Fibroblast of skin of abdomen (primary cell): ENCODE measurements at regions not wholly inside any gene's neighbourhood (a gene's known extent, or its start where the extent isn't known, plus 50 kb on each side); places are given as distances from the start of the nearest gene placed in this dataset.
"Not testable (repeated sequence)": the region's sequence is repeated elsewhere in the genome, so short reads cannot be mapped to it uniquely, and the experiment has no call there.

Source experiments
- DNase-seq: peaks from one replicate; pipeline ENCODE4 v3.0.0-alpha.2; 2013

DNA sequence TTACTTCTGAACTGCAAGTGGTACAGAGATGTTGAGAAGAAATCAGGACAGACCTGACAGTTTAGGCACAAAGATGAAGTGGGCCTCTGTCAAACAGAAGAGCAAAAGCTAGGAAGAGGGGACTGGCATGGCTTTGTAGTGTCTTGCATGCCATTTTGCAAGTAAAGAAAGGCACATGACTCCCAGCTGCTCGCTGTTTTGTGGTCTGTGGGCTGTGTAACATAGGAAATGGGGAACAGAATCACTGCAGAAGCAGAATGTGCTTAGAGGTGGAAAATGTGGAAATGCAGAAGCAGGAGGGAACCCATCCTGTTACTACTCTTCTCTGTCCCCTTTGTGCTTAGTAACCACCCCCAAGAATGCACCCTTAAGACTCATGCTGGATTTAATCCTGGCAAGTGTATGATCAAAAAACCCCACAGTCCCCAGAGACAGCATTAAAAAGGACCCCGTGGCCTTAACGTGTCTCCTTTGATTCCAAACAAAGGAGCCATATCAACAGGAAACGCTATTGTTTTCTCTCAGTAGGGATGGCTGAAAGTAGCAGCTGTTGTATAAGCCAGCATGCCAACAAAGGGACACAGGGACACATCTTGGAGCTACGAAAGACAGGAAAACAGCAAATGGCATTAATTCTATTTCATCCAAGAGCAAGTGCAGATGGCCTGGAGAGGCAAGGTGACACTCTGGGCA is 177.6 kb upstream of the GLRA2 start:
- no peak for DNase-seq

GRCh38 chrX:14347523-14347922 is 181.8 kb upstream of the GLRA2 start:
- no peak for DNase-seq

DNA sequence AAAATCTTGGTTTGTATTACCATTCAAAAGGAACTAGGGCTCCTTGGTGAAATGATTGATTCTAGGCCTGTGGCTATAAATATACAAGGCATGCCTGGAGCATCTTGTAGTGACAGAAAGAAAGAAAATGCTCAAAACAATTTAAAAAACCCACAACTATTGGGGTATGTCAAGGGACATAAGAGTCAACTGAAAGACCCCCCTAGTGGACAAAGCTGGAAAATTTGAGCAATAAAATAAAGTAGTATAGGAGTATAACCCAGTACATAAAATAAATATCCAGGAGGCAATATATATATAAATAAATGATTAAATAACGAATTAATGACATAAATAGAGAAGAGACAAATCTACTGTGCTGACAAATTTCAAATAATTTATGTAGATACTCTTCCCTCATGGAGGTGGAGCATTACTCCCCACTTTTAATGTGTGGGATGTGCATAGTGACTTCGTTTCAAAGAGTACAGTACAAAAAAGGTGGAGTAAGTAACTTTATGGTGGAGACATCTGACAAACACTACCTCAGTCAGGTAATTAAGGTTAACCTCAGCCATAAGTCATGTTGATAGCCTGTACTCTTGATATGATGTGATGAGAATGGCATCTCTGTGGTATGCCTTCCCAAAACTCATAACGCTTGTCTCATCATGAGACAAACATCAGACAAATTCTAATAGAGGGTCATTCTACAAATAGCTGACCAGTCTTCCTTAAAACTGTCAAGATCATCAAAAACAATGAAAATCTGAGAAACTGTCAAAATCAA is 185.0 kb upstream of the GLRA2 start:
- peak; percentile 40 for DNase-seq

GRCh38 chrX:14309431-14309830 is 219.9 kb upstream of the GLRA2 start:
- DNase-seq = no peak

DNA sequence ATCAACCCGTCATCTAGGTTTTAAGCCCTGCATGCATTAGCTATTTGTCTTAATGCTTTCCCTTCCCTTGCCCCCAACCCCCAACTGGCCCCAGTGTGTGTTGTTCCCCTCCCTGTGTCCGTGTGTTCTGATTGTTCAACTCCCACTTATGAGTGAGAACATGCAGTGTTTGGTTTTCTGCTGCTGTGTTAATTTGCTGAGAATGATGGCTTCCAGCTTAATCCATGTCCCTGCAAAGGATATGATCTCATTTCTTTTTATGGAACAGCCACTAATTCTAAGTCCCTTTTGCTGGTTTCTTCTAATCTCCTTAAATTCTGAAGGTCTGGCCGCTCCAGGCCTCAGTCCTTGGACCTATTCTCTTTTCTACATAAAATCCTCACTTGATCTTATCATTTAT is 220.4 kb upstream of the GLRA2 start:
- DNase-seq = not testable (repeated sequence)

- DNase-seq = peak; percentile 49
Observed at GRCh38 chrX:14303891-14304290, 225.4 kb upstream of the GLRA2 start.

GRCh38 chrX:14302561-14302960 is 226.8 kb upstream of the GLRA2 start:
- not testable (repeated sequence) for DNase-seq

GRCh38 chrX:14300376-14300775 is 229.0 kb upstream of the GLRA2 start:
- no peak for DNase-seq

DNA sequence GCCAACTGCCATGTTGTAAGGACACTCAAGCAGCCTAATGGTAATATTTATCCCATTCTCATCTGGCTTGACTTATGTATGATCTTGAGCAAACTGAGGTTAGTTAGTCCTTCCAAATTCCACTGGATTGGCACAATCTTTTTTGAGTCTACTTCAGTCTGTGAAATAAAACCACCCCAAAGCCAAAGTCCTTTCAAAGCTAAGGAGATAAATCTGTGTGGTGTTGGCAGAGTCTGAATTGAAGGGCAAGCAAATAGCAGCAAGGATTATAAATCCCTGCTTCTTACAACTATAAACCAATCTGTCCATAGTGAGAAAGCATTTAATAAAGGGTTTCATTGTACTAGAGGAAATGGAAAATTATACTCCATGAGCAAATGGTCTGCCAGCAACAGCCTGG is 233.9 kb upstream of the GLRA2 start:
- DNase-seq = no peak

DNA sequence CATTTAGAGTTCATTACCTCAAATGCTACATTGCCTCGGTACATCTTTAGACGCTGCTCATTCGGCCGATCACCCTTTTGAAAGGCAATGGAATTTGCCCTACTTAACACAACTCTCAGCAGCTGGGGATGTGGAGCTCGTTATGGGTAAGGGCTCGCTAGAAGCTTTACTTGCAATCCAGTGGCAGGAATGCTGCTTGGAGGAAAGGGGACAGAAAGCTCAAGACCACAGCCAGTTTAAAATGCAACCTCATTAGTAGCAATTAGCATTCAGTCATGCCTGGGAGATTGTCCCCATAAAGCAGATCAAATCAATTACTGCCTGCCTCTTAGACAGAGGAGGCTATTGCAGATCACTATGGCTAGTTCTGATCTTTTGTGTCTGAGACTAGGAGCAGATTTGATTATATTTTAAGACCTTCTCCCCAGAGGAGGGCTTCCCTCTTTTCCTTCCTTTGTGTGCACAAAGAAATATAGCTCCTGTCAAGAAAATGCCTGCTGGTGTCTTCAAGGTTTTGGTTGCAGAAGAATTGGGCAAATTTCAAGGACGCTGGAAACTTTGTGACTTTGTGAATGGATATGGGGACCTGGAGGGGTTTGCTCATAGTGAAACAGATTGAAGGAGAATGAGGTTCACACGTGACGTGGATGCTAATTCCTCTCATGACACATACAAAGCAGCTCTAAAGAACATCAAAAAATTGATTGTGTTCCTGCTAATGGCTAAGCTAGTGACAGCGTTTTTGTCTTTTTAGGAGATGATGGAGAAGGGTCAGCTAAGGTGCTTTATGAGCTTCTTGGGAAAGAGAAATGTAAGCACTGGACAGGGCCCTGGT is 237.5 kb upstream of the GLRA2 start:
- no peak for DNase-seq

DNA sequence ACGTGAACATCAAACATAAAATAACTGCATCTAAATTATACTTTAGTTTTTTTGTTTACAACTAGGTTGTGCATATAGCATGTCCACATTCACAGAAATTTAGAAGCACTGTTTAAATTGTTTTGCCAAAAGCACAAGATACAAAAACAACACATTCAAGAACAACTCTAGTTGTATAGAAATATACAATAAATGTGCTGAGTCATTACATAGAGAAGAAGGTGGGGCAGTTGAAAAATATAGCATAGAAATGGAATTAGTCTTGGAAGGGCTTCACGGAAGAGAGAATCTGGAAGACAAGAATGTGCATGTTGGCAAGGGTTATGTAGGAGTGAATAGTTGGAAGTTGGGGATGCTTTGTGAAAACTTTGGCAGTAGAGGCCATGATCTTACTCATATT is 239.0 kb upstream of the GLRA2 start:
- peak; percentile 13 for DNase-seq

- DNase-seq = no peak
Observed at GRCh38 chrX:14274691-14275090, 245.0 kb upstream of the GEMIN8 start.

- no peak for DNase-seq
Observed at GRCh38 chrX:14267216-14267615, 237.5 kb upstream of the GEMIN8 start.

DNA sequence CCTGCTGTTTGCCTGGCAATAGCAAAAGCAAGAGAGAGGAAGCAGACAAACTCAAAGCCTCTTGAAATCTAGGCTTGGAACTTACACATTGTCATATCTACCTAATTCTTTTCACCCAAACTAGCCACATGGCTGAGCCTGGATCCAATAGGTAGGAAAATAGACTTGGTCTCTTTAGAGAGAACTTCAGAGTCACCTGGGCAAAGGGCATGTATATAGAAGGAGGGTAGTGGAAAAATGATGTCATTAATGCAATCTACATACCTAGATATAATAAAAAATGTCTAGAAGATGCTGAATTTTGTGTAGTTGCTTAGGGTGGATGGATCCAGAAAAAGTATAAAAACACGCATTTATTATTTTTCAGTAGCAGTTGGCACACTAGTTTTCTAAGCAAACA is 237.0 kb upstream of the GEMIN8 start:
- no peak for DNase-seq

DNA sequence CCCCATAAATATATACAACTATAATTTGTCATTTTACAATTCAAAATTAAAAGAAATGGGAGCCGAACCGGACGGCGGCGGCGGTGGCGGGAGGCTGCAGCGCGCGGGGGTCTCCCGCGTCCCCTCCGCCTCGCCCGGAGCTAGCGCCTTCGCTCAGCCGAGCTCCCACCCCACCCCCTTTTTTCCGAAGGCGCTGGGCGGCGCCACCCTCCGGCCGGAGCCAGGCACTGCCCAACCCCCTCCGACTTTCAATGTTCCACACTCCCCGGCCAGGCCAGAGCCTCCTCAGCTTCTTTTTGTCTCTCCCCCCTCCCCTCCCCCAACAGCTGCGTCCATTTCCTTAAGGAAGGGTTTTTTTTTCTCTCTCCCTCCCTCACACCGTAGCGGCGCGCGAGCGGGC is 214.1 kb upstream of the GEMIN8 start:
- no peak for DNase-seq

- DNase-seq = no peak
Observed at GRCh38 chrX:14235004-14235403, 205.3 kb upstream of the GEMIN8 start.

- no peak for DNase-seq
Observed at GRCh38 chrX:14232688-14233087, 203.0 kb upstream of the GEMIN8 start.

DNA sequence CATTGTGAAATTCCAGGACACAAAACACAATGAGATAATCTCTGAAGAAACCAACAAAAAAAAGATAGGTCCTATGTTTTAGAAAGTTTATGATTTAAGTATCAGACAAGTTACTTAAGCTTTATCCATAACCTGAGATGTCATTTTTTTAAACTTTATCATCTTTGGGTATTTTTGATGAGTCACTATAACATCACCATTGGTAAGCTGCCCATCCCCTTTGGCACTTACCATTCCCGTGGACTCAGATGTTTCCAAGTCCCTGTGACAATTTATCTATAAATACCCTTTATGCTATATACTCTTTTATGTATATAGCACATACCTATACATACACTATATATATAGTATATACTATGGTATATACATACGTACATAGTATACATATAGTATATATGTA is 198.9 kb upstream of the GEMIN8 start:
- no peak for DNase-seq

- no peak for DNase-seq
Observed at GRCh38 chrX:14220386-14220944, 190.8 kb upstream of the GEMIN8 start.

DNA sequence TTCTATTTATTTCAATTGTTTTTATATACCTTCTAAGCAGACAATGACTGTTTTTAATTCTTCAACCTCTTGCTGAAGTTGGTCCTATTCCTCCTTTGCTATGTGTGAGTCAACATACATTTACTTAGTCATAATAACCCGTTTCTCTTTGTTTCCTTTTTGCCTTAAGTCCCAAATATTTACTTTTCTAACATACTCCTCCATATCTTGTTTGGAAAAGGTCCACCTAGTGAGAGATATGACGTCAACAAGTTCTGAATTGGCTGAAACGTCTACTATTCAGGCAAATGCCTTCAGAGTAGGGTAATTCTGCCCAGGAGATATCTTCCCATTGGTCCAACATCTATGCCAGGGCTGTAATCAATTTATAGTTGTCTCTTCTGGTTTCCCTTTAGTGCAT is 179.3 kb upstream of the GEMIN8 start:
- DNase-seq = no peak

- DNase-seq = no peak
Observed at GRCh38 chrX:14194711-14195110, 165.0 kb upstream of the GEMIN8 start.

DNA sequence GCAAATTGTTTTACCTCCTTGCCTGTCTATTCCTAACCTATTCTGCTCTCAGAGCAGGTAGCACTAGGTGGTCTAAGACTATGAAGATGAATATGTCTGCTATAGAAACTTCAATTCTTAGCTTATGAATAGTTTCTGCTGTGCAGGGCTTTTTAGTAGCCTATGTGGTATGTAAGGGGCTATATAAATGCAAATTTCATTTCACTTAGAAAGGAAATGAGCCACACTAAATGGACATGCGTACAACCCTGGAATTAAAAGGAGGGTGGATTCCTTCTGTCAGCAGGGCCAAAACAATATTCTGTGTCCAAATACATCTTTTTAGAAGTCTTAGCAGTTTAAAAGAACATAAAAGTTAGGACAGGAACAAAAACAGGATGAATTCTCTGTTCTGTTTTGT is 163.9 kb upstream of the GEMIN8 start:
- DNase-seq = no peak

DNA sequence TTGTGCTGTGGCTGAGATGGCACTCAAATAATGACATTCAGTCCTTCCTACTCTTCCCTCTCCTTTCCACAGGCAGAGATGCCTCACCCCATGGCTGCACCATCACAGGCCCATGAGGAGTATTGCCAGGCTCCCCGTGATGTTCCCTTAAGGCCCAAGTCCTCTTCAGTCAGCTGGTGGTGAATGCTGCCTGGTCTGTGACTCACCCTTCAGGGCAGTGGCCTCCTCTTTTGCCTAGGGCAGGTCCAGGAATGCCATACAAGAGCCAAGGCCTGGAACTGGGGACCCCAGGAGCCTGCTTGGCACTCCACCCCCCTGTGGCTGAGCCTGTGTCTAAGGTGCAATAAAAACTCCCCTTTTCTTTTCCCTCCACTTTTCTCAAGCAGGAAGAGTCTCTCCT is 144.2 kb upstream of the GEMIN8 start:
- DNase-seq = no peak
